Smooth muscle cell (in vitro differentiated cells): ENCODE measurements at regions not wholly inside any gene's neighbourhood (a gene's known extent, or its start where the extent isn't known, plus 50 kb on each side); places are given as distances from the start of the nearest gene placed in this dataset.

Experiments
- DNase-seq: peaks from one replicate; lab custom pipeline; 2025; ENCODE audit not compliant: unreplicated experiment; lab: John Stamatoyannopoulos, UW
- H2AFZ ChIP-seq: fragments of 200-600 bp; sonication (generic); 2 replicates; pipeline ENCODE4 v1.6.0; 2016; ENCODE audit warnings: antibody characterized with exemption, low read depth, mild to moderate bottlenecking
- H3F3A ChIP-seq: fragments of 200-600 bp; sonication (generic); 2 replicates; pipeline ENCODE4 v1.6.0; 2017; ENCODE audit warnings: antibody characterized with exemption, low read depth
- H3K27ac ChIP-seq: fragments of 200-600 bp; sonication (generic); 2 replicates; pipeline ENCODE4 v1.5.1; 2016; ENCODE audit warnings: low read depth, mild to moderate bottlenecking
- H3K27me3 ChIP-seq: fragments of 200-600 bp; sonication (generic); 2 replicates; pipeline ENCODE4 v1.6.1; 2016; ENCODE audit warnings: low read depth, mild to moderate bottlenecking
- H3K36me3 ChIP-seq: fragments of 200-600 bp; sonication (generic); 2 replicates; pipeline ENCODE4 v1.5.1; 2016; ENCODE audit warnings: low read depth
- H3K4me1 ChIP-seq: fragments of 200-600 bp; sonication (generic); 2 replicates; pipeline ENCODE4 v1.5.1; 2016; ENCODE audit warnings: low read depth
- H3K4me2 ChIP-seq: fragments of 200-600 bp; sonication (generic); 2 replicates; pipeline ENCODE4 v1.6.0; 2016; ENCODE audit warnings: mild to moderate bottlenecking
- H3K4me3 ChIP-seq: fragments of 200-600 bp; sonication (generic); 2 replicates; pipeline ENCODE4 v1.5.1; 2016; ENCODE audit warnings: mild to moderate bottlenecking
- H3K79me2 ChIP-seq: fragments of 200-600 bp; sonication (generic); 2 replicates; pipeline ENCODE4 v1.6.0; 2016; ENCODE audit warnings: low read depth, mild to moderate bottlenecking
- H3K9ac ChIP-seq: fragments of 200-600 bp; sonication (generic); 2 replicates; pipeline ENCODE4 v1.6.0; 2016; ENCODE audit warnings: low read depth
- H3K9me3 ChIP-seq: fragments of 200-600 bp; sonication (generic); replicated peaks from 2 replicates; pipeline ENCODE4 v1.5.1; 2016; ENCODE audit warnings: low read depth
- H4K20me1 ChIP-seq: fragments of 200-600 bp; sonication (generic); 2 replicates; pipeline ENCODE4 v1.6.0; 2016; ENCODE audit warnings: low read depth
- CTCF ChIP-seq: fragments of 200-600 bp; sonication (generic); IDR thresholded peaks from 2 replicates; pipeline ENCODE4 v1.5.1; 2017; ENCODE audit warnings: borderline replicate concordance, mild to moderate bottlenecking, antibody characterized with exemption; ENCODE audit not compliant: insufficient read depth, poor library complexity, severe bottlenecking
- WGBS: methylation state at CpG from one replicate; pipeline ENCODE4 v1.1.7; 2016; ENCODE audit warnings: low lambda C conversion rate; 5-methylcytosine and 5-hydroxymethylcytosine counted together

GRCh38 chr3:24042174-24043059 lies 97.3 kb downstream of the NR1D2 start:
- no peaks in the 10 kb centered on the region for H3K27me3 ChIP-seq
- peak overlapping the region; percentile 13 for H2AFZ ChIP-seq
- H3K4me1 ChIP-seq = peaks cover 2% of the 10 kb centered on the region
- H3K9ac ChIP-seq = no peak overlapping the region
- WGBS = 69% methylated on average over 10 of the region's 10 CpGs
- peaks cover 2% of the 10 kb centered on the region for H3F3A ChIP-seq
- H3K4me2 ChIP-seq = peak overlapping the region; percentile 64
- TF ChIP-seq CTCF = no peak
- no peaks in the 10 kb centered on the region for H3K36me3 ChIP-seq
- peak overlapping the region; percentile 15 for H3K27ac ChIP-seq
- no peaks in the 10 kb centered on the region for H4K20me1 ChIP-seq
- H3K9me3 ChIP-seq = no peaks in the 10 kb centered on the region
- DNase-seq = no peak
- no peaks in the 10 kb centered on the region for H3K79me2 ChIP-seq
- H3K4me3 ChIP-seq = no peak overlapping the region

GRCh38 chr3:24043168-24043567 lies 98.1 kb downstream of the NR1D2 start:
- H3K27ac ChIP-seq = no peak overlapping the region
- no peak for TF ChIP-seq CTCF
- no peak overlapping the region for H3K4me2 ChIP-seq

GRCh38 chr3:24043985-24044384 lies 98.9 kb downstream of the NR1D2 start:
- WGBS = 85% methylated on average over 5 of the region's 5 CpGs
- TF ChIP-seq CTCF = no peak
- Histone ChIP-seq H3K36me3 (no peaks in the 10 kb centered on the region), H3K9ac (no peak overlapping the region), H3K4me2 (no peak overlapping the region), H3K79me2 (no peaks in the 10 kb centered on the region), H2AFZ (no peak overlapping the region), H3K27me3 (no peaks in the 10 kb centered on the region), H3K4me1 (peaks cover 6% of the 10 kb centered on the region), H3F3A (peaks cover 4% of the 10 kb centered on the region), H3K27ac (no peak overlapping the region), H3K4me3 (no peak overlapping the region), H4K20me1 (no peaks in the 10 kb centered on the region), H3K9me3 (no peaks in the 10 kb centered on the region)
- no peak for DNase-seq

More at GRCh38 chr3:24043168-24043567, 98.1 kb downstream of the NR1D2 start:
- peaks cover 4% of the 10 kb centered on the region for H3F3A ChIP-seq
- DNase-seq = no peak
- no peaks in the 10 kb centered on the region for H3K27me3 ChIP-seq
- WGBS = 91% methylated on average over 4 of the region's 4 CpGs
- H3K4me3 ChIP-seq = no peak overlapping the region
- H4K20me1 ChIP-seq = no peaks in the 10 kb centered on the region
- no peaks in the 10 kb centered on the region for H3K9me3 ChIP-seq
- H3K4me1 ChIP-seq = peaks cover 6% of the 10 kb centered on the region
- H3K9ac ChIP-seq = no peak overlapping the region
- H3K36me3 ChIP-seq = no peaks in the 10 kb centered on the region
- H2AFZ ChIP-seq = no peak overlapping the region
- H3K79me2 ChIP-seq = no peaks in the 10 kb centered on the region

- TF ChIP-seq CTCF = no peak
- H2AFZ ChIP-seq = no peak overlapping the region
- H3K9me3 ChIP-seq = no peaks in the 10 kb centered on the region
These were observed 101.1 kb downstream of the NR1D2 start for GRCh38 chr3:24046214-24046613.

More at GRCh38 chr3:24046214-24046613, 101.1 kb downstream of the NR1D2 start:
- DNase-seq = no peak
- no peaks in the 10 kb centered on the region for H3K36me3 ChIP-seq
- H3K27ac ChIP-seq = no peak overlapping the region
- no peak overlapping the region for H3K4me3 ChIP-seq
- H4K20me1 ChIP-seq = no peaks in the 10 kb centered on the region
- peaks cover 4% of the 10 kb centered on the region for H3F3A ChIP-seq
- no peak overlapping the region for H3K4me2 ChIP-seq
- H3K4me1 ChIP-seq = peaks cover 6% of the 10 kb centered on the region
- no peaks in the 10 kb centered on the region for H3K27me3 ChIP-seq
- H3K9ac ChIP-seq = no peak overlapping the region
- H3K79me2 ChIP-seq = no peaks in the 10 kb centered on the region
